ENCODE measurements at regions not wholly inside any gene's neighbourhood (a gene's known extent, or its start where the extent isn't known, plus 50 kb on each side); places are given as distances from the start of the nearest gene placed in this dataset.

DNA sequence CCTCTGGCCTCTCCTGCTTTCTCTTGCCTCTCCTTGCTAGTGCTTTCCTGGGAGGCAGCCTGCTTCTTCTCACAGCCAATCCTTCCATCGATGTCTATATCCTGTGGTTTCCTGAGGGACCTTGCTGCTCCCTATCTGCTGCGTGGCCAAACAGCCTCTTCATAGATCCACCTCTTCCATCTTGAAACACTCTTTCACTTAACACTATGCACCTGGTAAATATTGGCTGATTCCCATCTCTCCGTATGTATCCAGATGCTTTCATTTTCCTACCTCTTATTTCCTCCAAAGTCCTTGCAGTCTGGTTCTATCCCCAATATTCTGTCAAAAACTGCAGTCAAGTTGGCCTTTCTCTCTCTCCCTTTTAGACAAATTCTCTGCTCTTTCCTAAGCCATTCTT lies 205.2 kb upstream of the CFAP20DC start:
- DNase-seq (ENCODE audit: low read depth in 1 of 2, low spot score in 1 of 2) (no peak), FAIRE-seq (no peak), ATAC-seq (no peak)
- no peak overlapping the region for H3K27ac ChIP-seq
- no peak overlapping the region for H3K4me2 ChIP-seq
- no peak for TF ChIP-seq FOSL2 (IDR thresholded peaks at IDR 0.05)
- TF ChIP-seq FOSL2 (CRISPR knock-in tag; IDR thresholded peaks at IDR 0.05), result no peak
- TF ChIP-seq CBX8 (IDR thresholded peaks at IDR 0.05), result no peak
- TF ChIP-seq, protein P1, sequence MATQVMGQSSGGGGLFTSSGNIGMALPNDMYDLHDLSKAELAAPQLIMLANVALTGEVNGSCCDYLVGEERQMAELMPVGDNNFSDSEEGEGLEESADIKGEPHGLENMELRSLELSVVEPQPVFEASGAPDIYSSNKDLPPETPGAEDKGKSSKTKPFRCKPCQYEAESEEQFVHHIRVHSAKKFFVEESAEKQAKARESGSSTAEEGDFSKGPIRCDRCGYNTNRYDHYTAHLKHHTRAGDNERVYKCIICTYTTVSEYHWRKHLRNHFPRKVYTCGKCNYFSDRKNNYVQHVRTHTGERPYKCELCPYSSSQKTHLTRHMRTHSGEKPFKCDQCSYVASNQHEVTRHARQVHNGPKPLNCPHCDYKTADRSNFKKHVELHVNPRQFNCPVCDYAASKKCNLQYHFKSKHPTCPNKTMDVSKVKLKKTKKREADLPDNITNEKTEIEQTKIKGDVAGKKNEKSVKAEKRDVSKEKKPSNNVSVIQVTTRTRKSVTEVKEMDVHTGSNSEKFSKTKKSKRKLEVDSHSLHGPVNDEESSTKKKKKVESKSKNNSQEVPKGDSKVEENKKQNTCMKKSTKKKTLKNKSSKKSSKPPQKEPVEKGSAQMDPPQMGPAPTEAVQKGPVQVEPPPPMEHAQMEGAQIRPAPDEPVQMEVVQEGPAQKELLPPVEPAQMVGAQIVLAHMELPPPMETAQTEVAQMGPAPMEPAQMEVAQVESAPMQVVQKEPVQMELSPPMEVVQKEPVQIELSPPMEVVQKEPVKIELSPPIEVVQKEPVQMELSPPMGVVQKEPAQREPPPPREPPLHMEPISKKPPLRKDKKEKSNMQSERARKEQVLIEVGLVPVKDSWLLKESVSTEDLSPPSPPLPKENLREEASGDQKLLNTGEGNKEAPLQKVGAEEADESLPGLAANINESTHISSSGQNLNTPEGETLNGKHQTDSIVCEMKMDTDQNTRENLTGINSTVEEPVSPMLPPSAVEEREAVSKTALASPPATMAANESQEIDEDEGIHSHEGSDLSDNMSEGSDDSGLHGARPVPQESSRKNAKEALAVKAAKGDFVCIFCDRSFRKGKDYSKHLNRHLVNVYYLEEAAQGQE (IDR thresholded peaks at IDR 0.05), result no peak
- no peak for TF ChIP-seq RNF2 (IDR thresholded peaks at IDR 0.05; ENCODE audit: borderline replicate concordance, low read depth)
- TF ChIP-seq RCOR1 (IDR thresholded peaks at IDR 0.05; ENCODE audit: low read depth, low read length), result no peak
- TF ChIP-seq, protein P2, sequence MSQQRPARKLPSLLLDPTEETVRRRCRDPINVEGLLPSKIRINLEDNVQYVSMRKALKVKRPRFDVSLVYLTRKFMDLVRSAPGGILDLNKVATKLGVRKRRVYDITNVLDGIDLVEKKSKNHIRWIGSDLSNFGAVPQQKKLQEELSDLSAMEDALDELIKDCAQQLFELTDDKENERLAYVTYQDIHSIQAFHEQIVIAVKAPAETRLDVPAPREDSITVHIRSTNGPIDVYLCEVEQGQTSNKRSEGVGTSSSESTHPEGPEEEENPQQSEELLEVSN (IDR thresholded peaks at IDR 0.05; ENCODE audit: borderline replicate concordance, low read depth), result no peak
- TF ChIP-seq TP53 (CRISPR knock-in tag; IDR thresholded peaks at IDR 0.05), result no peak
- no peak for TF ChIP-seq JUN (IDR thresholded peaks at IDR 0.05)
- no peak for TF ChIP-seq SREBF2 (IDR thresholded peaks at IDR 0.05)
- TF ChIP-seq ZSCAN20 (CRISPR knock-in tag; IDR thresholded peaks at IDR 0.05), result no peak
- TF ChIP-seq ZC3H11A (IDR thresholded peaks at IDR 0.05), result no peak
- TF ChIP-seq, protein P3, sequence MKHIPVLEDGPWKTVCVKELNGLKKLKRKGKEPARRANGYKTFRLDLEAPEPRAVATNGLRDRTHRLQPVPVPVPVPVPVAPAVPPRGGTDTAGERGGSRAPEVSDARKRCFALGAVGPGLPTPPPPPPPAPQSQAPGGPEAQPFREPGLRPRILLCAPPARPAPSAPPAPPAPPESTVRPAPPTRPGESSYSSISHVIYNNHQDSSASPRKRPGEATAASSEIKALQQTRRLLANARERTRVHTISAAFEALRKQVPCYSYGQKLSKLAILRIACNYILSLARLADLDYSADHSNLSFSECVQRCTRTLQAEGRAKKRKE (CRISPR knock-in tag; IDR thresholded peaks at IDR 0.05; ENCODE audit: low read depth), result no peak
- POLR2A ChIA-PET, result no interaction called here
- CTCF ChIA-PET, result no interaction called here
- H3K4me1 ChIP-seq, result no peaks in the 10 kb centered on the region
- no peak overlapping the region for H3K4me3 ChIP-seq
- no peaks in the 10 kb centered on the region for H3K9me3 ChIP-seq
- WGBS (ENCODE audit: missing lambda C conversion rate), result 37% methylated on average over 3 of the region's 3 CpGs

DNA sequence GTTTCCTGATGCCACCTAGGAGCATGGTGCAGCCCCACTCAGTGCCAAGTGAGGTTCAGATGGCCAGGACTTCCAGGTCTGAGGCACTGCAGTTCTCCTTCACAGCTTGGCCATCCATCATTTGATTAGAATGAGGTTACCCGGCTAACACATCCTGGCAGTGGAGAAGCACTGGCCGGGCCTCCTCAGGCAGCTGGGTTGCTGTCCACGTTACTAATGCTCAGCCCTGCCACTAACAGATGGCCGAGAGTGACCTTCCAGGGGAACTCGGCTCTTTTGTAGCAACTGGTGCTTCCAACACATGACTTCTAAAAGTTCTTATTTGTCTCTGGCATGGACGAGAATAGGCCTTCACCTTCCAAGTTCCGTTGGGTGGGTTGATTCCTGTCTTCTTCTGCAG lies 204.6 kb upstream of the CFAP20DC start:
- H3K4me2 ChIP-seq, result no peak overlapping the region
- no peaks in the 10 kb centered on the region for H3K9me3 ChIP-seq
- POLR2A ChIA-PET, result no interaction called here
- no peak for TF ChIP-seq ZFP36 (IDR thresholded peaks at IDR 0.05; ENCODE audit: borderline replicate concordance, partially characterized antibody)
- no peak for TF ChIP-seq FOSL2 (IDR thresholded peaks at IDR 0.05)
- TF ChIP-seq FOSL2 (CRISPR knock-in tag; IDR thresholded peaks at IDR 0.05), result no peak
- TF ChIP-seq EP300 (IDR thresholded peaks at IDR 0.05), result no peak
- TF ChIP-seq CHD2 (IDR thresholded peaks at IDR 0.05; ENCODE audit: low read length, partially characterized antibody), result no peak
- CTCF ChIA-PET, result interaction anchor here (0.6 kb wide), 1 partner anchor 852 kb away, joined by 3 read pairs; no protein-coding TSS in a partner anchor
- ATAC-seq (no peak), FAIRE-seq (no peak), DNase-seq (ENCODE audit: low read depth in 1 of 2, low spot score in 1 of 2) (no peak)
- H3K27ac ChIP-seq, result no peak overlapping the region
- no peak overlapping the region for H3K4me3 ChIP-seq
- 6% methylated on average over 5 of the region's 7 CpGs for WGBS (ENCODE audit: missing lambda C conversion rate)
- no peaks in the 10 kb centered on the region for H3K4me1 ChIP-seq

DNA sequence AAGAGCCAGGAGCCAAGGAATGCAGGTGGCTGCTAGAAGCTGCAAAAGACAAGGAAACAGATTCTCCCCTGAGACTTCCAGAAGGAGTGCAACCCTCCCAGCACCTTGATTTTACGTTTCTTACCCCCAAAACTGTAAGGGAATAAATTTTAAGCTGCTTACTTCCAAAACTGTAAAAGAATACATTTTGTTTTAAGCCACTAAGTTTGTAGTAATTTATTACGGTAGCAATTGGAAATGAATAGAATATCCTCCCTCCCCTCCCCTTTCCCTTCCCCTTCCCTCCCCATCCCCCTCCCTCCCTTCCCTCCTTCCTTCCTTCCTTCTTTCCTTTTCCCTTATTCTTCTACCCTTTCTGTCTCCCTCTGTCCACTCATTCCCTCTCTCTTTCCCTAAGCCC lies 203.7 kb upstream of the CFAP20DC start:
- TF ChIP-seq JUNB (IDR thresholded peaks at IDR 0.05), result no peak
- no peak for TF ChIP-seq NFE2L2 (conservative IDR thresholded peaks at IDR 0.05; ENCODE audit: low read length)
- TF ChIP-seq EHF (CRISPR knock-in tag; IDR thresholded peaks at IDR 0.05), result no peak
- no peak for TF ChIP-seq CHD2 (IDR thresholded peaks at IDR 0.05; ENCODE audit: low read length, partially characterized antibody)
- no peak for TF ChIP-seq FOXS1 (CRISPR knock-in tag; IDR thresholded peaks at IDR 0.05)
- no peak for TF ChIP-seq HOXA7 (CRISPR knock-in tag; IDR thresholded peaks at IDR 0.05)
- no peak for TF ChIP-seq NR3C1 (IDR thresholded peaks at IDR 0.05)
- no peak for TF ChIP-seq GATA3 (IDR thresholded peaks at IDR 0.05; ENCODE audit: borderline replicate concordance)
- no peak for TF ChIP-seq KDM5A (IDR thresholded peaks at IDR 0.05)
- no peak for TF ChIP-seq HOXB5 (CRISPR knock-in tag; IDR thresholded peaks at IDR 0.05)
- TF ChIP-seq ZFP36 (IDR thresholded peaks at IDR 0.05; ENCODE audit: borderline replicate concordance, partially characterized antibody), result no peak
- DNase-seq (ENCODE audit: low read depth in 1 of 2, low spot score in 1 of 2), result no peak
- H3K4me1 ChIP-seq, result no peaks in the 10 kb centered on the region
- H3K4me3 ChIP-seq, result no peak overlapping the region
- H3K9me3 ChIP-seq, result no peaks in the 10 kb centered on the region
- ChIA-PET CTCF (no interaction called here), POLR2A (no interaction called here)
- FAIRE-seq, result no peak
- WGBS (ENCODE audit: missing lambda C conversion rate), result 48% methylated on average over 2 of the region's 2 CpGs
- no peak overlapping the region for H3K4me2 ChIP-seq
- no peak for ATAC-seq
- H3K27ac ChIP-seq, result no peak overlapping the region
